ENCODE measurements at regions not wholly inside any gene's neighbourhood (a gene's known extent, or its start where the extent isn't known, plus 50 kb on each side); places are given as distances from the start of the nearest gene placed in this dataset.

- 54 to 86% methylated on average over 1 of the region's 1 CpG for WGBS, 2 donors
- no peak for TF ChIP-seq CTCF (IDR thresholded peaks at IDR 0.05; ENCODE audit: control extremely low read depth, extremely low read depth)
- no peaks in the 10 kb centered on the region for H3K36me3 ChIP-seq (ENCODE audit: control insufficient read depth in 4 of 4, insufficient read depth in 4 of 4, low read length in 4 of 4)
- no peaks in the 10 kb centered on the region for H3K4me1 ChIP-seq (ENCODE audit: control insufficient read depth in 5 of 5, insufficient read depth in 5 of 5, low read length in 5 of 5)
- no peak overlapping the region for H3K9ac ChIP-seq (ENCODE audit: insufficient read depth in 1 of 2, low read length in 2 of 2)
- no peaks in the 10 kb centered on the region for H3K9me3 ChIP-seq (ENCODE audit: control insufficient read depth in 4 of 4, insufficient read depth in 3 of 4, low read length in 3 of 4)
- no peaks in the 10 kb centered on the region for H3K27me3 ChIP-seq (ENCODE audit: control insufficient read depth in 3 of 3, insufficient read depth in 3 of 3, low read length in 2 of 3)
- ATAC-seq (ENCODE audit: insufficient read depth, low FRiP score) (no peak), DNase-seq (no peak)
- no peak overlapping the region for H3K27ac ChIP-seq (ENCODE audit: low read depth in 1 of 2, low read length in 1 of 2)
- H3K4me3 ChIP-seq, result no peak overlapping the region
Observed at GRCh38 chr3:94778289-94778688, 715.4 kb downstream of the NSUN3 start.

- Histone ChIP-seq H3K9me3 (ENCODE audit: control insufficient read depth in 4 of 4, insufficient read depth in 3 of 4, low read length in 3 of 4) (no peaks in the 10 kb centered on the region), H3K9ac (ENCODE audit: insufficient read depth in 1 of 2, low read length in 2 of 2) (no peak overlapping the region), H3K27me3 (ENCODE audit: control insufficient read depth in 3 of 3, insufficient read depth in 3 of 3, low read length in 2 of 3) (no peaks in the 10 kb centered on the region), H3K4me3 (no peak overlapping the region), H3K4me1 (ENCODE audit: control insufficient read depth in 5 of 5, insufficient read depth in 5 of 5, low read length in 5 of 5) (no peaks in the 10 kb centered on the region), H3K36me3 (ENCODE audit: control insufficient read depth in 4 of 4, insufficient read depth in 4 of 4, low read length in 4 of 4) (no peaks in the 10 kb centered on the region), H3K27ac (ENCODE audit: low read depth in 1 of 2, low read length in 1 of 2) (no peak overlapping the region)
- ATAC-seq (ENCODE audit: insufficient read depth, low FRiP score), result no peak
- 91% methylated on average over 4 of the region's 4 CpGs for WGBS, 2 donors
- no peak for TF ChIP-seq CTCF (IDR thresholded peaks at IDR 0.05; ENCODE audit: control extremely low read depth, extremely low read depth)
- no peak for DNase-seq
Observed at GRCh38 chr3:94778814-94779494, 716.1 kb downstream of the NSUN3 start.

- H3K4me1 ChIP-seq (ENCODE audit: control insufficient read depth in 5 of 5, insufficient read depth in 5 of 5, low read length in 5 of 5), result no peaks in the 10 kb centered on the region
- no peak overlapping the region for H3K4me3 ChIP-seq
- ATAC-seq (ENCODE audit: insufficient read depth, low FRiP score), result no peak
- H3K27me3 ChIP-seq (ENCODE audit: control insufficient read depth in 3 of 3, insufficient read depth in 3 of 3, low read length in 2 of 3), result no peaks in the 10 kb centered on the region
- H3K27ac ChIP-seq (ENCODE audit: low read depth in 1 of 2, low read length in 1 of 2), result no peak overlapping the region
- no peak for DNase-seq
- H3K9me3 ChIP-seq (ENCODE audit: control insufficient read depth in 4 of 4, insufficient read depth in 3 of 4, low read length in 3 of 4), result no peaks in the 10 kb centered on the region
- 64 to 71% methylated on average over 1 of the region's 1 CpG for WGBS, 2 donors
- H3K36me3 ChIP-seq (ENCODE audit: control insufficient read depth in 4 of 4, insufficient read depth in 4 of 4, low read length in 4 of 4), result no peaks in the 10 kb centered on the region
- no peak overlapping the region for H3K9ac ChIP-seq (ENCODE audit: insufficient read depth in 1 of 2, low read length in 2 of 2)
- no peak for TF ChIP-seq CTCF (IDR thresholded peaks at IDR 0.05; ENCODE audit: control extremely low read depth, extremely low read depth)
Observed at GRCh38 chr3:94779699-94780098, 716.8 kb downstream of the NSUN3 start.

- no peaks in the 10 kb centered on the region for H3K4me1 ChIP-seq (ENCODE audit: control insufficient read depth in 5 of 5, insufficient read depth in 5 of 5, low read length in 5 of 5)
- no peak overlapping the region for H3K4me3 ChIP-seq
- ATAC-seq (ENCODE audit: insufficient read depth, low FRiP score) (no peak), DNase-seq (no peak)
- 86% methylated on average over 4 of the region's 4 CpGs for WGBS, 2 donors
- no peaks in the 10 kb centered on the region for H3K27me3 ChIP-seq (ENCODE audit: control insufficient read depth in 3 of 3, insufficient read depth in 3 of 3, low read length in 2 of 3)
- no peaks in the 10 kb centered on the region for H3K36me3 ChIP-seq (ENCODE audit: control insufficient read depth in 4 of 4, insufficient read depth in 4 of 4, low read length in 4 of 4)
- no peak overlapping the region for H3K9ac ChIP-seq (ENCODE audit: insufficient read depth in 1 of 2, low read length in 2 of 2)
- no peak for TF ChIP-seq CTCF (IDR thresholded peaks at IDR 0.05; ENCODE audit: control extremely low read depth, extremely low read depth)
- H3K27ac ChIP-seq (ENCODE audit: low read depth in 1 of 2, low read length in 1 of 2), result no peak overlapping the region
- no peaks in the 10 kb centered on the region for H3K9me3 ChIP-seq (ENCODE audit: control insufficient read depth in 4 of 4, insufficient read depth in 3 of 4, low read length in 3 of 4)
Observed at GRCh38 chr3:94784274-94784673, 721.4 kb downstream of the NSUN3 start.
